ENCODE measurements at regions not wholly inside any gene's neighbourhood (a gene's known extent, or its start where the extent isn't known, plus 50 kb on each side); places are given as distances from the start of the nearest gene placed in this dataset.

DNA sequence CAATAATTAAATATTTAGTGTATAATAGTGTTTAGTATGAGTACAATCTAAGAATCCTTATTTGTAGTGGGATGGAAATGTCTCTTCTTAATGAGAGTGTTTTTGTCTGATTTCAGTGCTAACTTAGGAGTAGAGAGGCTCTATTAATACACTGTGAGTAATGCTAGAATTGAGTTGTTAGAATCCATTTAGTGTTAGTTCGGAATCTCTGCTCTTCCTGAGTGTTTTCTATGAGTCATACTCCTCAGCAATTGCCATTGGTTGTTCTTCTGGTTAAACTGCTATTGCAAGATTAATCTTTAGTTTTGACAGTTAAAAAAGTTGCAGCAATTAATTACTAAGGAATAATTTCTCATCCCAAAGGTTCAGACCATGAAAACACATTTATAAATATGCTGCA, 828.6 kb upstream of the POU3F3 start:
- TF ChIP-seq, protein P1, sequence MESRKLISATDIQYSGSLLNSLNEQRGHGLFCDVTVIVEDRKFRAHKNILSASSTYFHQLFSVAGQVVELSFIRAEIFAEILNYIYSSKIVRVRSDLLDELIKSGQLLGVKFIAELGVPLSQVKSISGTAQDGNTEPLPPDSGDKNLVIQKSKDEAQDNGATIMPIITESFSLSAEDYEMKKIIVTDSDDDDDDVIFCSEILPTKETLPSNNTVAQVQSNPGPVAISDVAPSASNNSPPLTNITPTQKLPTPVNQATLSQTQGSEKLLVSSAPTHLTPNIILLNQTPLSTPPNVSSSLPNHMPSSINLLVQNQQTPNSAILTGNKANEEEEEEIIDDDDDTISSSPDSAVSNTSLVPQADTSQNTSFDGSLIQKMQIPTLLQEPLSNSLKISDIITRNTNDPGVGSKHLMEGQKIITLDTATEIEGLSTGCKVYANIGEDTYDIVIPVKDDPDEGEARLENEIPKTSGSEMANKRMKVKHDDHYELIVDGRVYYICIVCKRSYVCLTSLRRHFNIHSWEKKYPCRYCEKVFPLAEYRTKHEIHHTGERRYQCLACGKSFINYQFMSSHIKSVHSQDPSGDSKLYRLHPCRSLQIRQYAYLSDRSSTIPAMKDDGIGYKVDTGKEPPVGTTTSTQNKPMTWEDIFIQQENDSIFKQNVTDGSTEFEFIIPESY (IDR thresholded peaks at IDR 0.05; ENCODE audit: borderline replicate concordance, low read depth), result no peak
- no peak for TF ChIP-seq JUND (IDR thresholded peaks at IDR 0.05)
- TF ChIP-seq, protein P2, sequence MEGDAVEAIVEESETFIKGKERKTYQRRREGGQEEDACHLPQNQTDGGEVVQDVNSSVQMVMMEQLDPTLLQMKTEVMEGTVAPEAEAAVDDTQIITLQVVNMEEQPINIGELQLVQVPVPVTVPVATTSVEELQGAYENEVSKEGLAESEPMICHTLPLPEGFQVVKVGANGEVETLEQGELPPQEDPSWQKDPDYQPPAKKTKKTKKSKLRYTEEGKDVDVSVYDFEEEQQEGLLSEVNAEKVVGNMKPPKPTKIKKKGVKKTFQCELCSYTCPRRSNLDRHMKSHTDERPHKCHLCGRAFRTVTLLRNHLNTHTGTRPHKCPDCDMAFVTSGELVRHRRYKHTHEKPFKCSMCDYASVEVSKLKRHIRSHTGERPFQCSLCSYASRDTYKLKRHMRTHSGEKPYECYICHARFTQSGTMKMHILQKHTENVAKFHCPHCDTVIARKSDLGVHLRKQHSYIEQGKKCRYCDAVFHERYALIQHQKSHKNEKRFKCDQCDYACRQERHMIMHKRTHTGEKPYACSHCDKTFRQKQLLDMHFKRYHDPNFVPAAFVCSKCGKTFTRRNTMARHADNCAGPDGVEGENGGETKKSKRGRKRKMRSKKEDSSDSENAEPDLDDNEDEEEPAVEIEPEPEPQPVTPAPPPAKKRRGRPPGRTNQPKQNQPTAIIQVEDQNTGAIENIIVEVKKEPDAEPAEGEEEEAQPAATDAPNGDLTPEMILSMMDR (IDR thresholded peaks at IDR 0.05), result no peak
- no peak for TF ChIP-seq FOSL2 (IDR thresholded peaks at IDR 0.05; ENCODE audit: borderline replicate concordance, low read depth)
- no peak for TF ChIP-seq YY1 (IDR thresholded peaks at IDR 0.05; ENCODE audit: low read depth)
- TF ChIP-seq RFX5 (IDR thresholded peaks at IDR 0.05; ENCODE audit: low read length), result no peak
- no peak for TF ChIP-seq TAF1 (IDR thresholded peaks at IDR 0.05; ENCODE audit: borderline replicate concordance, low read depth, low read length)
- TF ChIP-seq RAD21 (IDR thresholded peaks at IDR 0.05; ENCODE audit: low read length), result no peak
- TF ChIP-seq, protein P3, sequence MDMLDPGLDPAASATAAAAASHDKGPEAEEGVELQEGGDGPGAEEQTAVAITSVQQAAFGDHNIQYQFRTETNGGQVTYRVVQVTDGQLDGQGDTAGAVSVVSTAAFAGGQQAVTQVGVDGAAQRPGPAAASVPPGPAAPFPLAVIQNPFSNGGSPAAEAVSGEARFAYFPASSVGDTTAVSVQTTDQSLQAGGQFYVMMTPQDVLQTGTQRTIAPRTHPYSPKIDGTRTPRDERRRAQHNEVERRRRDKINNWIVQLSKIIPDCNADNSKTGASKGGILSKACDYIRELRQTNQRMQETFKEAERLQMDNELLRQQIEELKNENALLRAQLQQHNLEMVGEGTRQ (IDR thresholded peaks at IDR 0.05; ENCODE audit: borderline replicate concordance, low read depth, low read length), result no peak
- TF ChIP-seq NRF1 (IDR thresholded peaks at IDR 0.05; ENCODE audit: low read depth, low read length), result no peak
- no peak for TF ChIP-seq POLR2AphosphoS5 (IDR thresholded peaks at IDR 0.05; ENCODE audit: low read depth, low read length)
- TF ChIP-seq, protein P4, sequence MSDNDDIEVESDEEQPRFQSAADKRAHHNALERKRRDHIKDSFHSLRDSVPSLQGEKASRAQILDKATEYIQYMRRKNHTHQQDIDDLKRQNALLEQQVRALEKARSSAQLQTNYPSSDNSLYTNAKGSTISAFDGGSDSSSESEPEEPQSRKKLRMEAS (IDR thresholded peaks at IDR 0.05; ENCODE audit: low read depth), result no peak
